Mucosa of descending colon (tissue), 3 donors: ENCODE measurements at regions not wholly inside any gene's neighbourhood (a gene's known extent, or its start where the extent isn't known, plus 50 kb on each side); places are given as distances from the start of the nearest gene placed in this dataset.

Experiments used
- ATAC-seq: fragments of 200-7000 bp; cut with Tn5 transposase; one replicate; pipeline ENCODE4 v1.9.1; 2020; ENCODE audit warnings: mild to moderate bottlenecking, moderate library complexity
- DNase-seq, 3 donors: peaks; one replicate each; pipeline ENCODE4 v3.0.0-alpha.2; 2020
- H3K36me3 ChIP-seq: fragments of 200-600 bp; one replicate; pipeline ENCODE4 v1.8.0; 2021; ENCODE audit warnings: low read depth, mild to moderate bottlenecking
- H3K4me1 ChIP-seq: fragments of 200-600 bp; one replicate; pipeline ENCODE4 v1.8.0; 2021; ENCODE audit warnings: low read depth, mild to moderate bottlenecking
- H3K4me3 ChIP-seq: fragments of 200-600 bp; one replicate; pipeline ENCODE4 v1.8.0; 2021; ENCODE audit warnings: mild to moderate bottlenecking
- H3K9me3 ChIP-seq: fragments of 200-600 bp; one replicate; pipeline ENCODE4 v1.8.0; 2021; ENCODE audit warnings: mild to moderate bottlenecking
- intact Hi-C, 2 donors: fragments of 100-400 bp; cut with DNase I in 1 of 2; cut with micrococcal nuclease in 1 of 2; formaldehyde crosslinking; loops; one replicate each; pipeline versions ENCODE4 v1.11.0 to v1.11.1; 2022; cut with DNase I, micrococcal nuclease
- TF ChIP-seq, protein P1 (sequence below): fragments of 200-600 bp; IDR thresholded peaks from one replicate; pipeline ENCODE4 v1.8.0; 2022; ENCODE audit warnings: antibody characterized with exemption, mild to moderate bottlenecking
- donor health status: DM: no; HTN: no; CAD: no; lungs with moderate emphysema.
- donor health status: DM: no; HTN: no; CAD: no.
- donor health status: DM: no; HTN: yes; CAD: no.

DNA sequence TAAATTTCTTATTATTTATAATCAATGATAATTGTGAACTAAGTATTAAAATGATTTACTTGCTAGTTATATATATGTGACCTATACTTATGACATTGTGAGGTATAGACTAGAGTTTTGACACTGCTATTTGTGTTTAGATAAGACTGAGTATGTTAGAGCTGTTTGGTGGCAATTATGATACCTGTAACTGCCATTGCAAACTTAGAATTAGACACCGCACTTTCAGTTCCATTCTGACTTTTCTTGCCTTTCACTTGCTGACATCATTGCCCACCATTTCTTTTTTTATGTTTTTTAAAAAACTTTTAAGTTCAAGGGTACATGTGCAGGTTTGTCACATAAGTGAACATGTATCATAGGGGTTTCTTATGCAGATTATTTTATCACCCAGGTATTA is 214.5 kb downstream of the MBL2 start:
- Histone ChIP-seq H3K4me1 (no peaks in the 10 kb centered on the region), H3K9me3 (no peaks in the 10 kb centered on the region), H3K4me3 (no peak overlapping the region), H3K36me3 (no peaks in the 10 kb centered on the region)
- ATAC-seq, result no peak
- TF ChIP-seq, protein P1, sequence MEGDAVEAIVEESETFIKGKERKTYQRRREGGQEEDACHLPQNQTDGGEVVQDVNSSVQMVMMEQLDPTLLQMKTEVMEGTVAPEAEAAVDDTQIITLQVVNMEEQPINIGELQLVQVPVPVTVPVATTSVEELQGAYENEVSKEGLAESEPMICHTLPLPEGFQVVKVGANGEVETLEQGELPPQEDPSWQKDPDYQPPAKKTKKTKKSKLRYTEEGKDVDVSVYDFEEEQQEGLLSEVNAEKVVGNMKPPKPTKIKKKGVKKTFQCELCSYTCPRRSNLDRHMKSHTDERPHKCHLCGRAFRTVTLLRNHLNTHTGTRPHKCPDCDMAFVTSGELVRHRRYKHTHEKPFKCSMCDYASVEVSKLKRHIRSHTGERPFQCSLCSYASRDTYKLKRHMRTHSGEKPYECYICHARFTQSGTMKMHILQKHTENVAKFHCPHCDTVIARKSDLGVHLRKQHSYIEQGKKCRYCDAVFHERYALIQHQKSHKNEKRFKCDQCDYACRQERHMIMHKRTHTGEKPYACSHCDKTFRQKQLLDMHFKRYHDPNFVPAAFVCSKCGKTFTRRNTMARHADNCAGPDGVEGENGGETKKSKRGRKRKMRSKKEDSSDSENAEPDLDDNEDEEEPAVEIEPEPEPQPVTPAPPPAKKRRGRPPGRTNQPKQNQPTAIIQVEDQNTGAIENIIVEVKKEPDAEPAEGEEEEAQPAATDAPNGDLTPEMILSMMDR, result no peak
- intact Hi-C loops, result no loop called here
- DNase-seq, result no peak

DNA sequence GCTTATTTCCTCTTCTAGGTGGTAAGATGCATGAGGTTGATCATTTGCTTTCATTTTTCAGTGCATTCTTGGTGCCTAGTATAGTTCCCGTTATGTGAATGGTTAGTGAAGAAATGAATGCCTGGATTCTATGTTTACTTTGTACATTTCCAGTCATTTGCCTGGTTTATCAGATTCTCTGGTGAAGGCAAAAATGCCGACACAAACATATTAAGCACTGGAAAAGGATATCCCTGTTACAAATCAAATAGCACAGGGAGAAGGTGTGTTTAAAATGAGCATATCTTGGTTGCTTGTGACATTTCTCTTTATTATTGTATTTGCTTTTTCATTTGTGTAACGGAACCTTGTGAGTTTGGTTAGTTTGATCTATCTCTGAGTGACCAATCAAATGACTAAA is 211.3 kb downstream of the MBL2 start:
- no peak for ATAC-seq

DNA sequence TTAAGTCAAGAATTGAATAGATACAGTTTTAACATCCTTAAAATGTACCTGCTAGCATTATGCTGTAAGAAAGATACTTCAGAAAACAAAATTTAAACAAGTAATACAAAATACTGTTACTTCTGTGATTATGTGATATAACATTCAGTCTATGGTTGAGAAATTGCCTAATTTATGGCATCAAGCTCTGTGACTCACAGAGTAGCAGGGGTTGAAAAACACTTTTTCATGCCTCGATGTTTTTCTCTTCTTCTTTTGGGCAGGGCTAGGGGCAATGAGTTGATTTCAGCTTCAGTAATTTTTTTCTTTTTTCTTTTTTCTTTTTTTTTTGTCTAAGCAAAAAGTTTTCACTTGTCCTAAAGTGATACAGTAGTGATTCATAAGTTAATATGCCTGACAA is 209.2 kb downstream of the MBL2 start:
- no peak overlapping the region for H3K4me3 ChIP-seq
- H3K4me1 ChIP-seq, result no peaks in the 10 kb centered on the region
- TF ChIP-seq, protein P1, result no peak
- H3K36me3 ChIP-seq, result no peaks in the 10 kb centered on the region
- no peaks in the 10 kb centered on the region for H3K9me3 ChIP-seq
- DNase-seq, result no peak
- no peak for ATAC-seq
- intact Hi-C loops, result no loop called here

More for the DNA sequence above, 211.3 kb downstream of the MBL2 start:
- TF ChIP-seq, protein P1, result no peak
- intact Hi-C loops, result no loop called here
- Histone ChIP-seq H3K4me3 (no peak overlapping the region), H3K9me3 (no peaks in the 10 kb centered on the region), H3K4me1 (no peaks in the 10 kb centered on the region), H3K36me3 (no peaks in the 10 kb centered on the region)
- no peak for DNase-seq

GRCh38 chr10:52566471-52567246 is 205.9 kb downstream of the MBL2 start:
- Histone ChIP-seq H3K4me1 (no peaks in the 10 kb centered on the region), H3K9me3 (no peaks in the 10 kb centered on the region), H3K4me3 (no peak overlapping the region), H3K36me3 (no peaks in the 10 kb centered on the region)
- TF ChIP-seq, protein P1, result no peak
- no peak for ATAC-seq
- intact Hi-C loops, result no loop called here
- peak in 1 of 3 donors; percentile 4 for DNase-seq

DNA sequence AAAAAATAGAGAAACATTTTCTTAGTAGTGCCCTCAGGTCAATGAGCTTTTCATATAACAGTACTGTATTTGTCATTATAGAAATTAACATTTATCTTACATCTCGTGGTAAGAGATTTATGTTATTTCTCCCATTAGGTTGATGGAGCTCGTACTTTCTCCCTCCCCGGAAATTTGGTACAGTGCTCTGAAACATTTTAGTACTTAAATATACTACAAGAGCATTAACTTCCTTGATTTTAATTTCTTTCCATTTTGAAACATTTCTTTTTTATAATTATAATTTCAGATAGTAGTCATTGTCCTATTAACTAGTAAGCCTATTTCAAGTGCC is 205.4 kb downstream of the MBL2 start:
- H3K9me3 ChIP-seq, result no peaks in the 10 kb centered on the region
- TF ChIP-seq, protein P1, result no peak
- H3K4me1 ChIP-seq, result no peaks in the 10 kb centered on the region
- H3K36me3 ChIP-seq, result no peaks in the 10 kb centered on the region
- intact Hi-C loops, result no loop called here
- no peak for ATAC-seq
- no peak overlapping the region for H3K4me3 ChIP-seq
- DNase-seq, result no peak

- Histone ChIP-seq H3K4me3 (no peak overlapping the region), H3K36me3 (no peaks in the 10 kb centered on the region), H3K9me3 (no peaks in the 10 kb centered on the region), H3K4me1 (no peaks in the 10 kb centered on the region)
- no peak for DNase-seq
- intact Hi-C loops, result no loop called here
- TF ChIP-seq, protein P1, result no peak
- ATAC-seq, result no peak
These were observed 204.3 kb downstream of the MBL2 start for GRCh38 chr10:52568309-52568708.
